Stimulated activated CD4-positive, alpha-beta T cell treated with anti-CD3 and anti-CD28 coated beads, TNF-alpha, amount 100 ng/mL, for 48 hours (primary cell): ENCODE measurements at regions not wholly inside any gene's neighbourhood (a gene's known extent, or its start where the extent isn't known, plus 50 kb on each side); places are given as distances from the start of the nearest gene placed in this dataset.
"Not testable (repeated sequence)": the region's sequence is repeated elsewhere in the genome, so short reads cannot be mapped to it uniquely, and the experiment has no call there.

ENCODE experiments used
- DNase-seq, 3 donors: peaks; one replicate each; pipeline ENCODE4 v3.0.0-alpha.2; 2020; ENCODE audit warnings: low read depth in 3 of 3

DNA sequence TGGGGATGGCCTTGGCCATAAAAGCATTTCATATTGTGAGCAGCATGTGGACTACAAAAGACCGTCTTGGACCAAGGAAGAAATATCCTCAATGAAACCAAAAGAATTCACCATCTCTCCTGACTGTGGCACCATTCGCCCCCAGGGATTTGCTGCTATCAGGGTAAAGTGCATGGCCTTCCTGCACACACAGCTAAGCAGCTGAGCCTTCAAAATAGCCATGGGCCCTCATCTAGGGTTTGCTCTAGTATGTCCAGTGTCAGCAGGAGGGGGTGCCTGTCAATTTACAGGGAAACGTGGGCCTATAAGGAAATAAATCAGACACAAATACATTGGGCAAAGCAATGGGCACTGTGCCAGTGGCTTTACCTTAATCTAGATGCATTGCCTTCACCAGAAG is 296.6 kb upstream of the NBPF12 start:
- not testable (repeated sequence) for DNase-seq

DNA sequence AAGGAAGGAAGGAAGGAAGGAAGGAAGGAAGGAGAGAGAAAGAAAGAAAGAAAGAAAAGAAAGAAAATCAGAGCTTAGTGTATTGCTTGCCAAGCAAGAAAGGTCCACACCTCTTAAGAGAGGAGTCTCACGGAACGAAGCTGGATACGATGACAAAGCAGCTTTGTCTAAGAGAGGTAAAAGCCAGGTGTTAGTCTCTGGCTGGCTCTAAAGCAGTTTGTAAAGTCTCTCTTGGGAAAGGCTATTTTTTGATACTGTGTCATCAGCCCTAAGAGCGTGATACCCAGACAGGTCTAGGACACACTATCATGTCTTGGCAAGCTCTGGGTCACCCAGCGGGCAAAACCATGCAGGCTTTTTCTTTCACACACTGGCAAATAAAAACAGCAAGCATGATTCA is 297.5 kb upstream of the NBPF12 start:
- DNase-seq: not testable (repeated sequence)

DNA sequence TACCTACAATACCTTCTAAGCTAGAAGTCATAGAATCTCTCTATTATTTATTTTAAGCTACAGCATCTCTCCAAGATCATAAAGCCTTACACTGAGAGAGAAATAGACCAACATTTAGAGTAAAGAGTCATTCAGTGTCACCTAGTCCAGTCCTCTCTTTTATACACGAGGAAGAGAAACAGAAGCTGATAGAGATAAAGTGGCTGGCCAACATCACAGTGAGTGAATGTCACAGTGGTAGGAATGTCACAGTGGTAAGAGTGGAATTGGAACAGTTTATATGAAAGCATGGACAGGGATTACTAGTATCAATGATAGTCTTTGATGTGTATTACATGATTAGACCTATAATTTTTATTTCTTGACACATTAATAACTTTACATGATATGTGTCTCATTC is 307.8 kb upstream of the NBPF12 start:
- DNase-seq: not testable (repeated sequence)

DNA sequence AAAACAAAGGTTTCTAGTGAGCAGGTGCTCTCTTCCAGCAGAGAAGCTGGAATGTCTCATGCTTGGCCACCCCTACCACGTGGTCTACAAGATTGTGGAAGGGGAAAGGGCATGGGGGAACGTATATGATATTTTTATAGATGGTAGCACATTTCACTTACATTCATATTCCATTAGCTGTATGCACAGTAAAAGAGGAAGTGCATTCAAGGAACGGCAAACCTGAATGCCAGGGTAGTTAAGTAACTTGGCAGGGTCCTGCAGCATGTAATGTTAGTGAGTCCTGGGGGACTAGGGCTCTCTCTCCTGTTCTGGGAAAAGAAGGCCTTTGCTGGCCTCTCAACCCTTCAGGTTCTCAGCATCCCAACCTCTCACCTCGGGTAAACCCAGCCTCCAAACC is 319.5 kb upstream of the NBPF12 start:
- not testable (repeated sequence) for DNase-seq

DNA sequence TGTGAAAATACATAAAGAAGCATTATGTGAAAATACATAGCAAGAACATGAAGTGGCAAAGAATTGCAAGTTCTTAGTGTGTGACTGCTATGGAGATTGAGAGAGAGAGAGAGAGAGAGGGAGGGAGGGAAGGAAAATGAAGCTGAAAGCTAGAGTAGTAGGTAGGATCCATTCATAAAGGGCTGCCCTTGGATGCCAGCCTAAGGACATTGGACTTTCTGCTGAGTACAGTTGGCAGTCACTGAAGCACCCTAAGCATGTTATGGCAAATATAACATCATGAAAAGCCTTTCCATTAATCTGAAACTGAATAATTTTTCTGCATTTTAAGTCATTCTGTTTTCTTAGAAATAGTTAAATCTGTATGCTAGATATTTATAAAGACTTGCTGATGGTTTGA is 333.4 kb upstream of the NBPF12 start:
- DNase-seq: not testable (repeated sequence)

DNA sequence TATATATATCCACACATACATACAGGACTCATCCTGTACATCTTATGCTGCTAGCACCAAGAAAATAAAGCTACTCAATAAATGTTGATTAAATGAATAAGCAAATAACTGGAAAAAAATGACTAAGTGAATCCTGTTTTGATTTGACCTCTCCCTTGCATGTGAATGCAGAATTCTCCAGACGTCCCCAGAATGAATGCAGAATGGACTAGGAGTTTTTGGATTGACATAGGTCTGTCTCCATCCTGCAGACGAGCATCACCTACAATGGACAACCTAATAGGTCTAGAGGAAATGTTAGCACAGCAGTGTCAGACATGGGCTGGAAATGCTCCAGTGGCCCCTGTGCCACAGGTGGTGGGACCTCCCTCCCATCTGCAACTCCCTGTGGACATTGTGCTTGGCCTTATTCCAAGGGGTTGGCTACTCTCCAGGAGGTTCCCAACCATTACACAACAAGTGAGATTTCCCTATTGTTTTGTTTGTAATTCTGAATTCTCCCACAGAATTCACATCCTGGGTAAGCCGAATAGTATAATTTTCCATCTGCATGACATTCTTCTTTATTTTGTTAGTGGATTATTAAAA is 337.3 kb upstream of the NBPF12 start:
- not testable (repeated sequence) for DNase-seq

DNA sequence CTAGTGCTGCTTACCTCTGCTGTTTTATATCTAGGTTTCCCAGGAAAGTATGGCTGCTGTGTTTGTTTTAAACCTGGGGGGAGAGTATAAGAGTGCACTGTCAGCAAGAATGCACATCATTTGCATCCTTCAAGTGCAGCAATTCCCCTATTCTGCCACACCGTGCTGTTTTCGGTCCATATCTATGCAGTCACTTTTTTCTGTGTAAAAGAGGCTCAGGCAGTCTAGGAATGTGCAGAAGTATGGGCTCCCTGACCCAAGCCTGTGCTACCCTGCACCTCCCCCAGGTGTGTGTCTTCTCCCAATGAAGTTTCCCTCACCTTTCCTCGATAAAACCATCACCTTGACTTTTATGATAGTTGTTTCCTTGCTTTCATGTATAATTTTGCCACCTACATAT is 338.2 kb upstream of the NBPF12 start:
- DNase-seq: not testable (repeated sequence)

DNA sequence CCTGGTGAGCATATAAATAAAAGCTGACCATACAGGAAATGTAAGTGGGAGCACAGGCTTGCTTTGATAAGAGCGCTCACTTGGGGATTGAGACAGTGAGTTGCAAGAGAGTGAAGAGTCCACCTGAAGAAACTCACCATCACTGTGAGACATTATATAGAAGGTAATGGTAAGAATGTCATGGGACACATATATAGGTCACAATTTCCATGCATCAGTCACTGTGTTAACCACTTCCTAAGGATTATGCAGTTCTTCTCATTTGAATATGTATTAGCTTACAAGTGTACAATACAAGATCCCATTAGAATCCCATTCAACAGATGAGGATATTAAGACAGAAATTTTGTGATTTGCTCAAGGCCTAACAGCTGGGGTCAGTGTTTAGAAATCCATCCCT is 352.4 kb upstream of the NOTCH2NLA start:
- not testable (repeated sequence) for DNase-seq

DNA sequence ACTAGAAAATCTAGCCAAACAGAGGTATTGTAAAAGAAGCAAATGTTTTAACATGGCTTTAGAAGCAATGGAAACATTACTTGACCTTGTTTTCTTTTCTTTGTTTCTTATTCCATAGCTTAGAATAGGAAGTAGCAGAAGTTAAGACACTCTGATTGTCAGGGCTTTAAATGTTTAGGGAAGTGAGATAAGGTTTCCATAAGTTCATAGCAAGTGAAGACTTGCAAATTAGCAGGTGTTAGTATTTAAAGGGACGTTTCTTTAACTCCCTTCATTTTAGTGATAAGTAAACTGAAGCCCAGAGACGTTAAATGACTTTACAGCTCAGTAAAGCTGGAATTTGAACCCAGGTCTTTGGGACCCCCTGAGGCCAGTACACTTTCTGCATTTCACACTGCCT is 338.7 kb upstream of the NOTCH2NLA start:
- DNase-seq: not testable (repeated sequence)

DNA sequence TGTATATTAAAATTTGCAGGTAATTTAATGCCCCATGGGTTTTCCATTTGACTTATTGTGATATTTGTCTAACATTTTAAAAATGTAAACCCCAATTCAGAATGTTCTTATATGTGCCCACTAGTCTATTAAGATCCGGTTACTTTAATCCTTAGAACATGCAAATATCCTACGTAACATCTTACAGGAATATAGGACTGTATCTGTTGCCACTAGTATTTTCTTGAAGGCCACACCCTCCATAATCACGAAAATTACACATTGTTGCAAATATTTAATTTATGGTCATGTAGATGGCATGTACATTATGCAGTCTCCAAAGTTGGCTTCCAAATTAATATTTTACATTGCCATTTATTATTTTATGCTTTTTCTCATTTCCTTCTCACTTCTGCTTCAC is 329.2 kb upstream of the NOTCH2NLA start:
- not testable (repeated sequence) for DNase-seq

DNA sequence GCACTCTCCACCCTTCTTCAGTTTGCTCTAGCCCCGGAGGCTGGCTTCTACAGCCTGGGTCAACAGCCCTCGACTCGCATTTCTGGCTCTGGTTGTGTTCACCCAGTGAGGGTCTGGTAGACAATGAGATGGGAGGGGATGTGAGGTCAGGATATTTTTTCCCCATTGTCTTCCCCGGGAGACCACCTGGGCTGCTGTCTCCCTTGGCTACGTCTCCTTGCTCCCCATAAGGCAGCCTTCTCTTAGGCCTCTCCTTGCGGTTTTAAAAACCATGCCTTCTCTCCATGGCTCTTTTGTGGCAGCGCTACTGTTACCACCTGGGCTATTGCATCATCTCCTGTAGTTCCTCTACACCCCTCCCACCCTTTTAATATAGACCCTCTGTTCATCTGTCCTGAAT is 327.6 kb upstream of the NOTCH2NLA start:
- not testable (repeated sequence) for DNase-seq

DNA sequence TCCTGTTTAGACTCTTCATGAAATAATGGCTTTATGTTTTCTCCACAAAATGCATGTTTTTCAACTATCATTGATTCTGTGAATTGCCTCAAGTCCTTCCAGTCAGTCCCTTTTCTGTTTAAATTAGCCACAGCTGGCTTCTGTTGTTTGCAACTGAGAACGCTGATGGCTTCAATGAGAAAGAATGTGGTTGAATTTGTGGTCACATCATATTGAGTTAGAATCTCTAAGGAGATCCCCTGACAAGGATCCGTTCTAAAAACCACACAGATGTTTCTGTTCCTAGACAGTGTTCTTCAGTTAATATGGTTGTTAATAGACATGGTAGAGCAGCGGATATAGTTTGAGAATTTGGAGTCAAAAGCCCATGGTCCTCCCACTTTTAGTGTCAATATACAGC is 323.6 kb upstream of the NOTCH2NLA start:
- not testable (repeated sequence) for DNase-seq

DNA sequence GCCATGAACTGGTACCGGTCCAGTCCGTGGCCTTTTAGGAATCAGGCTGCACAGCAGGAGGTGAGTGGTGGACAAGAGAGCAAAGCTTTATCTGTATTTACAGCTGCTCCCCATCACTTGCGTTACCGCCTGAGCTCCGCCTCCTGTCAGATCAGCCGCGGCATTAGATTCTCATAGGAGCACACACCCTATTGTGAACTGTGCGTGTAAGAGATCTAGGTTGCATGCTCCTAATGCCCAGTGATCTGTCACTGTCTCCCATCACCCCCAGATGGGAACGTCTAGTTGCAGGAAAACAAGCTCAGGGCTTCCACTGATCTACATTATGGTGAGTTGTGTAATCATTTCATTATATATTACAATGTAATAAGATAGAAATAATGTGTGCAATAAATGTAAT is 319.9 kb upstream of the NOTCH2NLA start:
- not testable (repeated sequence) for DNase-seq

DNA sequence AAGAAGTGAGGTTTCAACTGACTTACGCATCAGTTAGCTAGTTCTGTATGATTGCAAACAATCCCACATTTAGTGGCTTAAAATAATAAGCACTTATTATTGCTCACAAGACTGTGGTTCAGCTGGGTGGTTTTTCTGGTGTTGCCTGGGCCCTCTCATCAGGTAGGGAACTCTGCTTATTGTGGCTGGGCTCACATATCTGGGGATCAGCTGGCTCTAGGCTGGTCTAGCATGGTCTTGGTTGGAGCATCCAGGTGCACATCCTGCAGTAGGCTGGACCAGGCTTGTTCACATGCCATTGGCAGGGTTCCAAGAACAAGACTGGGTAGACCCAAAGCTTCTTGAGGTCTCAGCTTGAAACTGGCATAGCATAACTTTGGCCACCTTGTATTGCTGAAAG is 317.4 kb upstream of the NOTCH2NLA start:
- DNase-seq: not testable (repeated sequence)

DNA sequence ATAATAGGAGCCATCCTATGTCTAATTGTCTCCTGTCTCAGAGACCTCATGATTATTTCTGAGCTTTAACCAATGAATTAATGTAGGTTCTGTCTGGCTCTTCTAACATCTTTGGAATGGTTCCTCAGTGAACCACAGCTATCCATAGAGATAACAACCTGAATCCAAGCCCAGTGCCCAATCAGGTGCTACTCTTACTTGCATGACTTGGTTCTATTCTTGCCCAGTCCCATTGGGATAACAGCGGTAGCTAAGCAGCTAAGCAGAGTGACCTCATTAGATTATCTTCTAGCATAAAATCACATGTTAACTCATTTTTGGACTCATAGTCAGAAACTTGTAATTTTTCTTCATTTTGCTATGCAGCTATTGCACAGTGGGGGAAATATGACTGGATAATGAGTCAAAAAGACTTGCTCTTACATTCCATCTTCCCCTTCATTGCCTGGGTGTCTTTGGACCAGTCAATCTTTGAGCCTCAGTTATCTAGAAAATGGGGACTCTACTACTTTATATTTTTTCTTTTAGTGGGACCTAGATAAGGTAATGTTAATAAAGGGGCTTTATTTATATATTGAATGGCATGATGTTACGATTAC is 309.1 kb upstream of the NOTCH2NLA start:
- DNase-seq: not testable (repeated sequence)

DNA sequence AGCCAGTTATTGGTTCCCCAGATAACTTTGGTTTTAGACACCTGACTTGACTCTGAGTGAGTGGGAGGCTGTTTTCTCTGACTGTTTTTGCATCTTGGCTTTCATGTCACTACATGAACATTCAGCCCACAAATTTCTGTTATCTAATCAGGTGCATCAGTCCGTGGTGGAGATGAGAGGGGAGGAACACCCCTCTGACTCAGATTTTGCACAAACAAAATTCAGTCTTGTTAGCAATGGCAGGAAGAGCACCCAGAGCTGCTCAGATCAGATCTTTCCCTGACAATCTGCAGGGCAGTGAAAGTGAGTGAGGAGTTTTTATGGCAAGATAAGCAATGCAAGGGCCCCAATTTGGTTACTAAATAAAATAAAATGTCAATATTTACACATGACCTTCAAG is 307.2 kb upstream of the NOTCH2NLA start:
- not testable (repeated sequence) for DNase-seq

DNA sequence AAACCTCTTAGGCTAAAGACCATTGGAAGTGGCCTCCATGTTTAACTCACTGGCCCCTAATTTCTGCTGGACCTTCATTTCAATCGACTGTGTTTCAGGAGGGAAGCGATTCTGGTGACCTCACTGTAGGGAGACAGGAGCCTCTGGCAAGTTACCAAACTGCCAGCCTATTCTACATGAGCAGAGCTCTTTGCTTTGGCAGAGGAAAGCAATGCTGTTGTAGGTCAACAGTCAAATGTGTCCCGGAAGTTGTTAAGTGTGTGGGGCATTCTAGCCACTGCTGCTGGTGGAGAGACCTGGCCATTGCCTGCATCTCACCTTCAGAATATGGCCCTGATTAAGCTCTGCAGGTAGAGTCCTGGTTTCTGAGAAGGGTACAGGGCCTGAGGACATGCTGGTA is 306.8 kb upstream of the NOTCH2NLA start:
- DNase-seq: not testable (repeated sequence)

DNA sequence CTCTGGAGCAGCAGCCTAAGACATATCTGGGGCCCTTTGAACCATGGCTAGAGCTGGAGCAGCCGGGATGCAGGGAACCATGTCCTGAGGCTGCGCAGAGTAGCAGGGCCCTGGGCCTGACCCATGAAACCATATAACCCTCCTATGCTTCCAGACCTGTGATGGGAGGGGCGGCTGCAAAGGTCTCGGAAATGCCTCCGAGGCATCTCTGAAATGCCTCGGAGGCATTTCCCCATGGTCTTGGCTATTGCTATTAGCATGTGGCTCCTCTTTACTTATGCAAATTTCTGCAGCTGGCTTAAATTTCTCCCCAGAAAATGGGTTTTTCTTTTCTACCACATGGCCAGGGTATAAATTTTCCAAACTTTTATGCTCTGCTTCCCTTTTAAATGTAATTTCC is 302.1 kb upstream of the NOTCH2NLA start:
- DNase-seq: not testable (repeated sequence)

DNA sequence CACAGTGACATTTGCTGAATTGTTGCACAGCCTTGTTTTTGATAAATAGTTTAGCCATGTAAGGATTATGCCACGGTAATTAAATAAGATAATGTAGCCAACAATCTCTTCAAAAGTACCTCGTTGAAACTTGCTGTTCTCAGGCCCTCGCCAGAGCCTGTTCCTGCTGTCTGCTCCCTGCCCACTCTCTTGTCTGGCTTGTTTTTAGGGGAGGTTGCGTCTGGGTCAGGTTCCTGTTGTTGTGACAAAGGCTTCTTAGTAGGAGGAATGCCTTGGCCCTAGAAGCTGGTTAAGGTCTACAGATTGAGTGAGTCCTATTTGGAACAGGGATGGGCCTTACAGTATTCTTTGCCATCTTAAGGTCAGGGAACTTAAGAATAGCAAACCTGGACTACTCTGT is 294.0 kb upstream of the NOTCH2NLA start:
- not testable (repeated sequence) for DNase-seq

DNA sequence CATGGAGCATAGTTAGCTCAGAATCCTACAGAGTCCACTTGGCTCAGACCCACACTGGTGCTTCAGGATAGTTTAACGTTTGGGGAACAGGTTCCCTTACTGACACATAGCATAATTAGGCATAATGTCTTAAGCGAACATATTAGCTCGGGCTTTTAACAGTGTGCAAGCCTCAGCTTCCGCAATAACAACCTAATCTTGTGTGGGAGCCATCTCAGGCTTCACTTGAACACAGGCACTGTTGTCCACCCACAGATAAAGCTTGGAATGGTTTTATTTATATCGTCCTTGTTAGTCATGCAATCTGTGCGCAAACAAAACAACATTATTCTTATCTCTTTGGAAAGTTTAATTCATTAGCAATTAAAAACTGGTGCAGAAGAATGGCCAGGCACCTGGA is 293.5 kb upstream of the NOTCH2NLA start:
- DNase-seq: not testable (repeated sequence)

DNA sequence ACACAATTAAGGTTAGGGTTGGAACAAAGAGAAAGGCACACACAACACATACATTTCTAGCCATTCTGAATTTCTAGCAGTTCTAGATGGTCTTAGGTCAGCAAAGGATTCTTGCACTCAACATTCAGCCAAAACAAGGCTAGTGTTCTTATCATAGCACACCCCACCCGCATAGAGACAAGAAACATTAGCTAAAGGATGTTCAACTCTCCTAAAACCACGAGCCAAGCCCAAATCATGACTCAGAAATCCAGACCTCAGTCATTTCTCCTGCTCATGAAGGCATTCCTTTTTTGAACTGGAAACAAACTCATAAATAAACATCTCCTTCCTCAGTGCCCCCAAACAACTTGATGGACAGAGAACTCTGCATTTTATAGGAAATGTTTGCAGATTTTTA is 293.0 kb upstream of the NOTCH2NLA start:
- DNase-seq: not testable (repeated sequence)

DNA sequence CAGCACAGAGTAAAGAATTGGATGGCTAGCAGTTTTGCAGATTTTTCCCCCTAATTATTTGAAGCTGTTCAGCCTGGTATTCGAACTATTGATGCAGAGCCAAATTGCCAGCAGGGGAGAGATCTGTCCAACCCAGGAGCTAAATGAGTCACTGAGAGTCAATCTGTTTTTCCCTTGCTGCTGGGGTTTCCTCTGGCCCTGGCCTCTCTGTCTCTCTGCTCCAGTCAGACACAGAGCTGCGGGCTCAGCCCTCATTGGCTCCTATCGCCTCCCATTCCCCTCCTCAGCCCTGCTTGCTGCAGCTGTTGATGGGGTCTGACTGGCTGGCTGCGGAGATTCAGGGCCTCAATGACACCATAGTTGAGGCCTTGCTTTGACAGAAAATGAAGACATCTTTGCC is 284.9 kb upstream of the NOTCH2NLA start:
- not testable (repeated sequence) for DNase-seq

DNA sequence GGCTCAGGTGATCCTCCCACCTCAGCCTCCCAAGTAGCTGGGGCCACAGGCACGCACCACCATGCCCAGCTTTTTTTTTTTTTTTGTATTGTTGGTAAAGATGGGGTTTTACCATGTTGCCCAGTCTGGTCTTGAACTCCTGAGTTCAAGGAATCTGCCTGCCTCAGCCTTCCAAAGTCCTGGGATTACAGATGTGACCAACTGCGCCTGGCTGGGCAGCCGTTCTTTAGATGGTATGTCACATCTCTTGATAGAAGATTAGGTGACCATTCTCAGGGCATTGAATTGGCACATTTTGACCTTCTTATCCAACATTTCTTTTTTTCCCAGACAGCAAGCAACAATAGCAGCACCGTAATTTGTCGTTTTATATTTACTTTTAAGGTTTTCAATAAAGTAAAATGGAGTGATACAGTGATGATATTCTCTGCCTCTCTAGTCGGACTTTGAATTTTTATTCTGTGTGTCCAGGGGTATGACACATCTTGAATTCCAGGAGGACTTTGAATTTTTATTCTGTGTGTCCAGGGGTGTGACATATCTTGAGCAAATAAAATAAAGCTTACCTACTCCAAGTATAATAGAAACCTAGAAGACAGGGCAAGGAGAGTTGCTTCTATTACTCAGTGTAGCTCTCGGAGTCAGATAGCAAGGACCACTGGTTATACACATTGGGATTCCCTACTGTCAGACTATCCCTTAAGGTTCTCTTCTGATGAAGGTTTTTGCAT is 282.4 kb upstream of the NOTCH2NLA start:
- DNase-seq: not testable (repeated sequence)
